ENCODE measurements at regions not wholly inside any gene's neighbourhood (a gene's known extent, or its start where the extent isn't known, plus 50 kb on each side); places are given as distances from the start of the nearest gene placed in this dataset.
"Not testable (repeated sequence)": the region's sequence is repeated elsewhere in the genome, so short reads cannot be mapped to it uniquely, and the experiment has no call there.

DNA sequence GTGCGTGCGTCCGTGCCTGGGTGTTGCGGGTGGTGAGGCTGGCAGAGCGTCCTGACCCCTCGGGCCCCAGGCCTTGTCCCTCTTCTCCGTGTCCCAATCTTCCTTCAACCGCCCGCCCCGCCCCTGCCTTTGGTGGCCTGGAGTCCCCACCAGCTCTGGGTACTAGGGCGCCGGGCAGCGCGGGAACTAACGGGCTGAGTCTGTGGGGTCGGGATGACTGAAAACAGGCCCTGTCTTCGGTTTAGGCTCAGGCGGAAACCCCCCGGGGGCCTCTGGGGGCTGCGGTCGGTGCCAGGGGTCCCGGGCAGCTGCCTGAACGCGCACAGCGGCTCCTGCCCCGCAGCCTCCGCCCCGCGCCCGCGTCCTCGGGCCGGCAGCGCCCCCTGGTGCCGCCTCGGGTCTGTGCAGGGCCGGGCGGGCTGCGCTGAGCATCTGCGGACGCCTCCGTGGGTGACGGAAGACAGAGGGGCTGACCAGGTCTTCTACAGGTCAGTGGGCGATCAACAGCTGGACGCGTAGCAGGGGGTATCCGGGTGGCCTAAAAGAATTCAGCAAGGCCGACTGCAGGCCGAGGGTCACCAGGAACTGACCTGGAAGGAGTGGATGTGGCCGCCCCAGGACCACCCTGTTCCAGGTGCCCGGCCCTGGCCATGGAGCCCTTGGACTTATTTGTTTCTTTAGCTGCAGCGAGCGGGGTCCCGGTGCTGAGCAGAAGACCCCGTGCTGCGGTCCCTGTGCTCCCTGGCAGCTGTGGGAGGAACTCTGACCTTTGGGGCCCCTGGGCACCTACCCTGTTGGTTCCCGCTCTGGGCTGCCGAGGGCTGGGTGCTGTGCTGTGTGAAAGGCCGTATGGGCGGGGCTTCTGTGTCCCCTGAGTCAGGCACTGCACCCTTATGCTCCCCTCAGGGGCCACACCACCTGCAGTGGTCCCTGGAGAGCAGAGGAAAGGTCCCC is 130.2 kb upstream of the LPCAT1 start:
- H3K4me1 Mint-ChIP-seq; H3K9me3 Mint-ChIP-seq; H3K36me3 Mint-ChIP-seq (ENCODE audit: low read depth); intact Hi-C loops (cut with micrococcal nuclease): not testable (repeated sequence)
- Mint-ChIP-seq H3K4me3 (peak overlapping the region; percentile 49), H3K27me3 (peaks cover 39% of the 10 kb centered on the region), H3K27ac (peak overlapping the region; percentile 65)
- DNase-seq = peak; percentile 88

GRCh38 chr5:1652873-1653697 is 129.3 kb upstream of the LPCAT1 start:
- DNase-seq = no peak
- Mint-ChIP-seq H3K4me3 (peak overlapping the region; percentile 49), H3K27me3 (peaks cover 39% of the 10 kb centered on the region)

GRCh38 chr5:1651971-1652872 is 128.5 kb upstream of the LPCAT1 start:
- H3K27me3 Mint-ChIP-seq = peaks cover 39% of the 10 kb centered on the region
- no peak overlapping the region for H3K27ac Mint-ChIP-seq
- H3K36me3 Mint-ChIP-seq (ENCODE audit: low read depth) = no peaks in the 10 kb centered on the region

More at GRCh38 chr5:1652873-1653697, 129.3 kb upstream of the LPCAT1 start:
- H3K4me1 Mint-ChIP-seq = peaks cover 5% of the 10 kb centered on the region
- intact Hi-C loops (cut with micrococcal nuclease) = no loop called here
- no peak overlapping the region for H3K27ac Mint-ChIP-seq
- no peaks in the 10 kb centered on the region for H3K9me3 Mint-ChIP-seq
- H3K36me3 Mint-ChIP-seq (ENCODE audit: low read depth) = no peaks in the 10 kb centered on the region

GRCh38 chr5:1651250-1651649 is 127.5 kb upstream of the LPCAT1 start:
- Mint-ChIP-seq H3K27ac (no peak overlapping the region), H3K4me1 (peaks cover 5% of the 10 kb centered on the region), H3K4me3 (no peak overlapping the region), H3K27me3 (peaks cover 40% of the 10 kb centered on the region), H3K9me3 (no peaks in the 10 kb centered on the region), H3K36me3 (ENCODE audit: low read depth) (no peaks in the 10 kb centered on the region)
- no peak for DNase-seq
- intact Hi-C loops (cut with micrococcal nuclease) = no loop called here

More at GRCh38 chr5:1651971-1652872, 128.5 kb upstream of the LPCAT1 start:
- H3K9me3 Mint-ChIP-seq = no peaks in the 10 kb centered on the region
- peaks cover 5% of the 10 kb centered on the region for H3K4me1 Mint-ChIP-seq
- intact Hi-C loops (cut with micrococcal nuclease) = no loop called here
- H3K4me3 Mint-ChIP-seq = no peak overlapping the region
- no peak for DNase-seq

DNA sequence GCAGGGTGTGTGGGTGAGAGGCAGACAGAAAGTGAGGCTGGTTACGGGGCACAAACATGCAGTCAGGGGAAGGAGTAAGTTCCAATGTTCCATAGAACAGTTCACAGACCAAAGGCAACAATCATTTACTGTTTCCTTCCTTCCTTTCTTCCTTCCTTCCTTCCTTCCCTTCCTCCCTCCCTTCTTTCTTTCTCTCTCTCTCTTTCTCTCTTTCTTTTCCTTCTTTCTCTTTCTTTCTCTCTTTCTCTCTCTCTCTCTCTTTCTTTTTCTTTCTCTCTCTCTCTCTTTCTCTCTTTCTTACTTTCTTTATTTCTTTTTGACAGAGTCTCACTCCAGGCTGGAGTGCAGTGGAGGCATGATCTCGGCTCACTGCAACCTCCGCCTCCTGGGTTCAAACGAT is 125.8 kb upstream of the LPCAT1 start:
- no peaks in the 10 kb centered on the region for H3K36me3 Mint-ChIP-seq (ENCODE audit: low read depth)
- H3K4me1 Mint-ChIP-seq = peaks cover 5% of the 10 kb centered on the region
- H3K27ac Mint-ChIP-seq = no peak overlapping the region
- H3K27me3 Mint-ChIP-seq = peaks cover 51% of the 10 kb centered on the region
- DNase-seq = no peak
- no peak overlapping the region for H3K4me3 Mint-ChIP-seq
- H3K9me3 Mint-ChIP-seq = no peaks in the 10 kb centered on the region
- intact Hi-C loops (cut with micrococcal nuclease) = loop anchor here (10.0 kb wide), 1 partner anchor 335 kb away; no protein-coding TSS in a partner anchor

- Mint-ChIP-seq H3K9me3 (no peaks in the 10 kb centered on the region), H3K4me1 (peaks cover 7% of the 10 kb centered on the region), H3K27me3 (peaks cover 56% of the 10 kb centered on the region), H3K36me3 (ENCODE audit: low read depth) (no peaks in the 10 kb centered on the region), H3K27ac (no peak overlapping the region), H3K4me3 (no peak overlapping the region)
- DNase-seq = no peak
- intact Hi-C loops (cut with micrococcal nuclease) = loop anchor here (10.0 kb wide), 1 partner anchor 334 kb away; no protein-coding TSS in a partner anchor
Measured at GRCh38 chr5:1648806-1649205, 125.0 kb upstream of the LPCAT1 start.

- Mint-ChIP-seq H3K4me3 (no peak overlapping the region), H3K36me3 (ENCODE audit: low read depth) (no peaks in the 10 kb centered on the region), H3K27me3 (peaks cover 57% of the 10 kb centered on the region), H3K4me1 (peaks cover 7% of the 10 kb centered on the region), H3K9me3 (no peaks in the 10 kb centered on the region), H3K27ac (no peak overlapping the region)
- intact Hi-C loops (cut with micrococcal nuclease) = loop anchor here (10.0 kb wide), 1 partner anchor 333 kb away; no protein-coding TSS in a partner anchor
- DNase-seq = no peak
Measured at GRCh38 chr5:1647580-1647979, 123.8 kb upstream of the LPCAT1 start.

- no peak overlapping the region for H3K27ac Mint-ChIP-seq
- no peaks in the 10 kb centered on the region for H3K36me3 Mint-ChIP-seq (ENCODE audit: low read depth)
- peaks cover 50% of the 10 kb centered on the region for H3K27me3 Mint-ChIP-seq
- H3K9me3 Mint-ChIP-seq = no peaks in the 10 kb centered on the region
- H3K4me1 Mint-ChIP-seq = peaks cover 13% of the 10 kb centered on the region
- peak; percentile 93 for DNase-seq
- intact Hi-C loops (cut with micrococcal nuclease) = loop anchor here (1.0 to 10.0 kb wide), 6 partner anchors 53 to 477 kb away; partner anchors contain the start of gene LPCAT1
- H3K4me3 Mint-ChIP-seq = peak overlapping the region; percentile 19
Measured at GRCh38 chr5:1644810-1645571, 121.2 kb upstream of the LPCAT1 start.

DNA sequence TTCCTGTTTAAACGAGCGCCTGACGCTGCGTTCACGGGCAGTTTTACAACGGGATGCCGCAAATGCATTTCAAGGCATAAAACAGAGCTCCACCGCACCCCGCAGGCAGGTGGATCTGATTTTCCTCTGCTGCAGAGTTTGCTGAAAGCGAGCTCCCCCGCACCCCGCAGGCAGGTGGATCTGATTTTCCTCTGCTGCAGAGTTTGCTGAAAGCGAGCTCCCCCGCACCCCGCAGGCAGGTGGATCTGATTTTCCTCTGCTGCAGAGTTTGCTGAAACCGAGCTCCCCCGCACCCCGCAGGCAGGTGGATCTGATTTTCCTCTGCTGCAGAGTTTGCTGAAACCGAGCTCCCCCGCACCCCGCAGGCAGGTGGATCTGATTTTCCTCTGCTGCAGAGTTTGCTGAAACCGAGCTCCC is 120.6 kb upstream of the LPCAT1 start:
- peaks cover 45% of the 10 kb centered on the region for H3K27me3 Mint-ChIP-seq
- not testable (repeated sequence) for H3K36me3 Mint-ChIP-seq (ENCODE audit: low read depth); H3K27ac Mint-ChIP-seq; DNase-seq; H3K9me3 Mint-ChIP-seq; H3K4me3 Mint-ChIP-seq
- intact Hi-C loops (cut with micrococcal nuclease) = loop anchor here (1.0 to 10.0 kb wide), 5 partner anchors 52 to 476 kb away; partner anchors contain the start of gene LPCAT1
- peaks cover 10% of the 10 kb centered on the region for H3K4me1 Mint-ChIP-seq

GRCh38 chr5:1643651-1644392 is 120.1 kb upstream of the LPCAT1 start:
- Mint-ChIP-seq H3K4me1 (peaks cover 8% of the 10 kb centered on the region), H3K27me3 (peaks cover 41% of the 10 kb centered on the region), H3K27ac (no peak overlapping the region), H3K36me3 (ENCODE audit: low read depth) (no peaks in the 10 kb centered on the region), H3K9me3 (no peaks in the 10 kb centered on the region), H3K4me3 (no peak overlapping the region)
- no peak for DNase-seq
- intact Hi-C loops (cut with micrococcal nuclease) = loop anchor here (1.0 to 10.0 kb wide), 5 partner anchors 52 to 476 kb away; partner anchors contain the start of gene LPCAT1

- peaks cover 38% of the 10 kb centered on the region for H3K27me3 Mint-ChIP-seq
- H3K4me1 Mint-ChIP-seq = peaks cover 8% of the 10 kb centered on the region
- intact Hi-C loops (cut with micrococcal nuclease) = loop anchor here (5.0 to 10.0 kb wide), 4 partner anchors 50 to 328 kb away; partner anchors contain the start of gene LPCAT1
- H3K27ac Mint-ChIP-seq = no peak overlapping the region
- H3K4me3 Mint-ChIP-seq = no peak overlapping the region
- DNase-seq = no peak
- H3K9me3 Mint-ChIP-seq = no peaks in the 10 kb centered on the region
- no peaks in the 10 kb centered on the region for H3K36me3 Mint-ChIP-seq (ENCODE audit: low read depth)
Measured at GRCh38 chr5:1642621-1643061, 118.9 kb upstream of the LPCAT1 start.

DNA sequence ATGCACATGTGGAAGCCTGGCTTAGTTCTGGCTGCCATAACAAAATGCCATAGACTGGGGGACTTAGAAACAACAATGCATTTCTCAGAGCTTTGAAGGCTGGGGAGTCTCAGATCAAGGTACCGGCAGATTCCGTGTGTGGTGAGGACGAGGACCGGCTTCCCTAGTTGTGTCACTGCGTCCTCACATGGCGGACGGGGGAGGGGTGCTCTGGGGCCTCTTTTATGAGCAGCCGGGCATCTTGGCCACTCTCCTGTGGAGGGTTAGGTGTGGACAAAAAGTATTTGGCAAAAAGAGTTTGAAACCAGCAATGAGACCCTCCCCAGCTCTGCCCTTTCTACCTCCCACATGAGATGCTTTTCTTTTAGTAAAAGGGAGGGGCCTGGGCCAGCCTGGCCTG is 118.5 kb upstream of the LPCAT1 start:
- Mint-ChIP-seq H3K4me3 (no peak overlapping the region), H3K36me3 (ENCODE audit: low read depth) (no peaks in the 10 kb centered on the region), H3K9me3 (no peaks in the 10 kb centered on the region), H3K27me3 (peaks cover 38% of the 10 kb centered on the region), H3K27ac (no peak overlapping the region), H3K4me1 (peaks cover 8% of the 10 kb centered on the region)
- DNase-seq = no peak
- intact Hi-C loops (cut with micrococcal nuclease) = loop anchor here (5.0 to 10.0 kb wide), 4 partner anchors 50 to 327 kb away; partner anchors contain the start of gene LPCAT1
